CD4-positive, alpha-beta T cell (primary cell): ENCODE measurements at regions not wholly inside any gene's neighbourhood (a gene's known extent, or its start where the extent isn't known, plus 50 kb on each side); places are given as distances from the start of the nearest gene placed in this dataset.
"Not testable (repeated sequence)": the region's sequence is repeated elsewhere in the genome, so short reads cannot be mapped to it uniquely, and the experiment has no call there.

ENCODE experiments used
- ATAC-seq: fragments of 200-7000 bp; cut with Tn5 transposase; one replicate; pipeline ENCODE4 v1.10.0; 2022; ENCODE audit warnings: mild to moderate bottlenecking; ENCODE audit not compliant: poor library complexity
- CTCF ChIA-PET: fragments of 350-600 bp; sonication (Branson Sonifier 250); formaldehyde crosslinking; loops from one replicate; lab custom pipeline; 2021; ENCODE audit warnings: antibody characterized with exemption, inconsistent platforms; lab: Charles Lee
- POLR2A ChIA-PET: fragments of 350-600 bp; sonication (Branson Sonifier 250); formaldehyde crosslinking; loops from one replicate; lab custom pipeline; 2021; ENCODE audit warnings: antibody characterized with exemption, inconsistent platforms; lab: Charles Lee
- DNase-seq, 14 experiments: peaks; one replicate each; pipeline ENCODE4 v3.0.0-alpha.2; 2013 to 2020; ENCODE audit warnings: mixed read lengths in 2 of 14
- H3K27ac ChIP-seq, 2 donors: one replicate each; pipeline versions ENCODE4 v1.5.1 to v1.7.0; 2013; ENCODE audit warnings: low read length in 2 of 2, low read depth in 1 of 2, mild to moderate bottlenecking in 1 of 2
- H3K27me3 ChIP-seq, 2 experiments: 1 replicate in 1 of 2; 2 replicates in 1 of 2; pipeline versions ENCODE4 v1.6.1 to v1.7.0; 2013; ENCODE audit warnings: low read length in 2 of 2, control low read depth in 1 of 2, mild to moderate bottlenecking in 1 of 2, moderate library complexity in 1 of 2; ENCODE audit not compliant: insufficient read depth in 2 of 2, control insufficient read depth in 1 of 2
- H3K36me3 ChIP-seq: one replicate; pipeline ENCODE4 v1.6.1; 2013; ENCODE audit warnings: low read length, control low read depth; ENCODE audit not compliant: insufficient read depth
- H3K4me1 ChIP-seq: one replicate; pipeline ENCODE4 v1.6.1; 2013; ENCODE audit warnings: low read length, control low read depth; ENCODE audit not compliant: insufficient read depth
- H3K4me3 ChIP-seq: one replicate; pipeline ENCODE4 v1.5.1; 2013; ENCODE audit warnings: mild to moderate bottlenecking, low read length, moderate library complexity
- H3K9me3 ChIP-seq, 2 experiments: 1 replicate in 1 of 2; 2 replicates in 1 of 2; pipeline versions ENCODE4 v1.6.1 to v1.7.0; 2013; ENCODE audit warnings: low read length in 2 of 2, mild to moderate bottlenecking in 2 of 2, control low read depth in 1 of 2, moderate library complexity in 1 of 2; ENCODE audit not compliant: control insufficient read depth in 1 of 2, insufficient read depth in 1 of 2
- H3K27ac Mint-ChIP-seq: one replicate; pipeline ENCODE4 v1.8.0; 2020; ENCODE audit warnings: mixed read lengths
- H3K27me3 Mint-ChIP-seq: one replicate; pipeline ENCODE4 v1.8.0; 2021; ENCODE audit warnings: mixed read lengths
- H3K36me3 Mint-ChIP-seq: one replicate; pipeline ENCODE4 v1.8.0; 2021; ENCODE audit warnings: low read depth, mixed read lengths
- H3K4me1 Mint-ChIP-seq: one replicate; pipeline ENCODE4 v1.8.0; 2021; ENCODE audit warnings: low read depth, mixed read lengths
- H3K4me3 Mint-ChIP-seq: one replicate; pipeline ENCODE4 v1.8.0; 2020; ENCODE audit warnings: mild to moderate bottlenecking, mixed read lengths
- H3K9me3 Mint-ChIP-seq: one replicate; pipeline ENCODE4 v1.8.0; 2020; ENCODE audit warnings: mixed read lengths
- intact Hi-C, 2 experiments: fragments of 100-400 bp; cut with DNase I in 1 of 2; cut with micrococcal nuclease in 1 of 2; formaldehyde crosslinking; loops; one replicate each; pipeline versions ENCODE4 v1.15.1 to v1.9.0; 2023 to 2025; cut with DNase I, micrococcal nuclease
- TF ChIP-seq, protein P1 (sequence below): fragments of 200-600 bp; IDR thresholded peaks from one replicate; pipeline ENCODE4 v1.8.0; 2022; ENCODE audit warnings: antibody characterized with exemption, mild to moderate bottlenecking

GRCh38 chr1:228845101-228845500, 109.8 kb downstream of the RHOU start:
- H3K27me3 Mint-ChIP-seq: no peaks in the 10 kb centered on the region
- peaks cover 8% of the 10 kb centered on the region for H3K9me3 Mint-ChIP-seq
- Histone ChIP-seq H3K27me3 (no peaks in the 10 kb centered on the region), H3K27ac (no peak overlapping the region), H3K9me3 (peaks cover 7 to 14% of the 10 kb centered on the region in 2 experiments), H3K36me3 (no peaks in the 10 kb centered on the region), H3K4me3 (no peak overlapping the region), H3K4me1 (no peaks in the 10 kb centered on the region)
- intact Hi-C loops: no loop called here
- DNase-seq (no peak), ATAC-seq (no peak)
- H3K27ac Mint-ChIP-seq: no peak overlapping the region
- POLR2A ChIA-PET: no interaction called here
- no peaks in the 10 kb centered on the region for H3K36me3 Mint-ChIP-seq
- CTCF ChIA-PET: no interaction called here
- no peak overlapping the region for H3K4me3 Mint-ChIP-seq
- H3K4me1 Mint-ChIP-seq: no peaks in the 10 kb centered on the region
- TF ChIP-seq, protein P1, sequence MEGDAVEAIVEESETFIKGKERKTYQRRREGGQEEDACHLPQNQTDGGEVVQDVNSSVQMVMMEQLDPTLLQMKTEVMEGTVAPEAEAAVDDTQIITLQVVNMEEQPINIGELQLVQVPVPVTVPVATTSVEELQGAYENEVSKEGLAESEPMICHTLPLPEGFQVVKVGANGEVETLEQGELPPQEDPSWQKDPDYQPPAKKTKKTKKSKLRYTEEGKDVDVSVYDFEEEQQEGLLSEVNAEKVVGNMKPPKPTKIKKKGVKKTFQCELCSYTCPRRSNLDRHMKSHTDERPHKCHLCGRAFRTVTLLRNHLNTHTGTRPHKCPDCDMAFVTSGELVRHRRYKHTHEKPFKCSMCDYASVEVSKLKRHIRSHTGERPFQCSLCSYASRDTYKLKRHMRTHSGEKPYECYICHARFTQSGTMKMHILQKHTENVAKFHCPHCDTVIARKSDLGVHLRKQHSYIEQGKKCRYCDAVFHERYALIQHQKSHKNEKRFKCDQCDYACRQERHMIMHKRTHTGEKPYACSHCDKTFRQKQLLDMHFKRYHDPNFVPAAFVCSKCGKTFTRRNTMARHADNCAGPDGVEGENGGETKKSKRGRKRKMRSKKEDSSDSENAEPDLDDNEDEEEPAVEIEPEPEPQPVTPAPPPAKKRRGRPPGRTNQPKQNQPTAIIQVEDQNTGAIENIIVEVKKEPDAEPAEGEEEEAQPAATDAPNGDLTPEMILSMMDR: no peak

DNA sequence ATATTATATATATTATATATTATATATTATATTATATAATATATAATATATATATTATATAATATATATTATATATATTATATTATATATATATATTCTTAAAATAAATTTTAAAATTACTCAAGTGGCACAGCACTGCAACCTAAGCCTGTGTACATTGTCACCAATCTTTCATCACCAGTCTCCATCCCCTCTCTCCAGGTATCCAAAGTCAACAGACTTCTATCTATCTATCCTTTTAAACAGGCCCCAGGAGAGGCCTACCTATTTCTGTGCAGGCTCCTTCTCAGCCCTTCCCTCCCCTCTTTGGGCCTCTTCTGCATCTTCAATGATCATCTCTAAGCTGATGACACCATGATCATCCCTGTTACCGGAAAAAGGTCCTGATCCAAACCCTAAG, 111.7 kb downstream of the RHOU start:
- H3K4me3 ChIP-seq: no peak overlapping the region
- CTCF ChIA-PET: no interaction called here
- Mint-ChIP-seq H3K4me3 (no peak overlapping the region), H3K4me1 (no peaks in the 10 kb centered on the region), H3K36me3 (no peaks in the 10 kb centered on the region), H3K27ac (no peak overlapping the region), H3K9me3 (peaks cover 8% of the 10 kb centered on the region), H3K27me3 (no peaks in the 10 kb centered on the region)
- POLR2A ChIA-PET: no interaction called here
- H3K4me1 ChIP-seq: no peaks in the 10 kb centered on the region
- no peak for ATAC-seq
- H3K9me3 ChIP-seq: peaks cover 7 to 13% of the 10 kb centered on the region in 2 experiments
- intact Hi-C loops: no loop called here
- H3K27ac ChIP-seq: no peak overlapping the region
- H3K27me3 ChIP-seq: no peaks in the 10 kb centered on the region
- H3K36me3 ChIP-seq: no peaks in the 10 kb centered on the region
- TF ChIP-seq, protein P1: no peak
- DNase-seq: no peak

DNA sequence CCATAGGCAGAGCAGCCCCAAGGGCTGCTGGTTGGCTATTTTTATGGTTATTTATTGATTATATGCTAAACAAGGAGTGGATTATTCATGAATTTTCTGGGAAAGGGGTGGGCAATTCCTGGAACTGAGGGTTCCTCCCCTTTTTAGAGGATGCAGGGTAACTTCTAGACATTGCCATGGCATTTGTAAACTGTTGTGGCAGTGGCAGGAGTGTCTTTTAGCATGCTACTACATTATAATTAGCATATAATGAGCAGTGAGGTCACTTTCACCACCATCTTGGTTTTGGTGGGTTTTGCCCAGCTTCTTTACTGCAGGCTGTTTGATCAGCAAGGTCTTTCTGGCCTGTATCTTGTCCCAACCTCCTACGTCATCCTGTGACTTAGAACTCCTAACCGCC, 112.2 kb downstream of the RHOU start:
- H3K27ac ChIP-seq, CTCF ChIA-PET, H3K4me3 ChIP-seq, intact Hi-C loops, H3K27me3 ChIP-seq, POLR2A ChIA-PET, H3K4me1 Mint-ChIP-seq, H3K36me3 ChIP-seq, H3K9me3 Mint-ChIP-seq, DNase-seq, H3K4me1 ChIP-seq, H3K27ac Mint-ChIP-seq, ATAC-seq, H3K9me3 ChIP-seq, H3K27me3 Mint-ChIP-seq, H3K36me3 Mint-ChIP-seq, H3K4me3 Mint-ChIP-seq: not testable (repeated sequence)

DNA sequence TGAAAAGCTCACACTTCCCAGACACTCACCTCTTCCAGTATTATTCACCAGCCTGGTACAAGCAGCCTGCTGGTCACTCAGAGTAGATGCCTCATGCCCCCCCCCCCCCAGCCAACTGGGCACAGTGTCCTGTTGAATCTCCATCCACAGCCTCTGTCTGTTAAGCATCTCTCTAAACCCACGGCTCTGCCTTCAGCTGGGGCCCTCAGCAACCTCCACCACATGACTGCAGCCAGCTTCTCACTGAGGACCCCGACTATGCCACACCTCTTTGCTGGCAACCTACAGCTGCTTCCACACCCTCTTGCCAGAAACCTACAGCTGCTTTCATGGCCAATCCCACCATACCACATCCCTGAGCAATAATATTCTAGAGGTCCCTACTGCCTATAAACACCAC, 113.1 kb downstream of the RHOU start:
- H3K4me1 ChIP-seq: no peaks in the 10 kb centered on the region
- peaks cover under 1% of the 10 kb centered on the region for H3K9me3 Mint-ChIP-seq
- no peaks in the 10 kb centered on the region for H3K36me3 ChIP-seq
- no peak overlapping the region for H3K4me3 Mint-ChIP-seq
- no peaks in the 10 kb centered on the region for H3K4me1 Mint-ChIP-seq
- POLR2A ChIA-PET: interaction anchor here (0.5 kb wide), 1 partner anchor 193 kb away, joined by 3 read pairs; no protein-coding TSS in a partner anchor
- no peak overlapping the region for H3K27ac Mint-ChIP-seq
- ATAC-seq: no peak
- H3K36me3 Mint-ChIP-seq: no peaks in the 10 kb centered on the region
- CTCF ChIA-PET: no interaction called here
- no peaks in the 10 kb centered on the region for H3K9me3 ChIP-seq
- no peak for DNase-seq
- H3K27me3 ChIP-seq: no peaks in the 10 kb centered on the region
- H3K4me3 ChIP-seq: no peak overlapping the region
- H3K27ac ChIP-seq: no peak overlapping the region
- no peaks in the 10 kb centered on the region for H3K27me3 Mint-ChIP-seq
- TF ChIP-seq, protein P1: no peak
- intact Hi-C loops: no loop called here
